HG02970 (cell line): ENCODE measurements at regions not wholly inside any gene's neighbourhood (a gene's known extent, or its start where the extent isn't known, plus 50 kb on each side); places are given as distances from the start of the nearest gene placed in this dataset.

Source experiments
- ATAC-seq: cut with Tn5 transposase; IDR thresholded peaks from one replicate; pipeline ENCODE4 v1.9.1; 2021; ENCODE audit warnings: mild to moderate bottlenecking, moderate library complexity, moderate number of reproducible peaks; ENCODE audit not compliant: unreplicated experiment, low FRiP score

DNA sequence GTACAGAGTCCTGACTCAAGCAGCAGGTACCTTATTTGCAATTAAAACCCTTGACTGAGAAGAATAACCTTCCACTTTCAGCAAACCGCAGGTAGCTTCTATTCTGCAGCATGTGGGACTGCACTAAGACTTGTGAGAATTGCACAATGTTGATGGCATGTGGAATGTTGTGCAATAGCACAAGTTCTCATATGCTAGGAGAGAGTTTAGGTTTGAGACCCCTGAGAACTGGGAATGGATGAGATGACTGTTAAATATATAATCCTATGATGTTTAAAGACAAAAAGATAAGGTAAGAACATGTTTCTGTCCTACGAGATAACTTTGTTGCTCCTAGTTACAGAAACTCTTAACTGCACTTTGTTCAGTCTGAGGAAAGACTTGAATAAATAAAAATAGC lies 194.6 kb downstream of the OTOR start:
- ATAC-seq: no peak

DNA sequence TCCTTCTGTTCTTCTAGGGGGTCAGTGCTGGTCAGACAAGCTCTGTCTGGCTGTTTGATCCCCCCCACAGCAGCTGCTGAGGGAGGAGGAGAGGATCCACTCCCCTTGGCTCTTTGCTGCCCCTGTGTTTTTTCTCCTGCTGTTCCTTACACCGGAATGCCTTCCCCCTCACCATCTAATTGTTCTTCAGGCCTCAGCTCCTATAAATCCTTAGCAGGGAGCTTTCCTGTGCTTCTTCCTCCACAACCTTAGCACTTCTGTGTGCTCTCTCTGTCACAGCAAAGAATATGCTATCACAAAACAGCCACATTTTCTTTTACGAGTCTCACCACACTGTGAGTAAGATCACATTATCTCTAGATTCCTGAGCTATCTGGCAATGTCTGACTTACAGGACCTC lies 196.6 kb downstream of the OTOR start:
- ATAC-seq: no peak

DNA sequence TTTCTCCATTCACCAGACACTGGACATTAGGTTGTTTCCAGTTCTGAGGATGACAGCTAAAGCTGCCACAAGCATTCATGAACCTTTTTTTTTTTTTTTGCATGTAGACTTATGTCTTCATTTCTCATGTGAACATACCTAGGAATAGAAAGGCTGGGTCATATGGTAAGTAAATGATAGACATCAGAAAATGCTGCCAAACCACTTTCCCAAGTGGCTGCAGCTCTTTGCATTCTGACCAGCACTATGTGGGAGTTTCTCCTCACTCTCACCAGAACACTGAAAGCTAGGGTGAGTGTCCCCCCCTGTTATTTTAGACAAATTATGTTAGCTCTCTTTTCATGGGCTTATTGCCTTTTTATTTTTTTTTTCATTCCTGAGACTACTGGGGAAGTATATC lies 197.5 kb downstream of the OTOR start:
- ATAC-seq: no peak

DNA sequence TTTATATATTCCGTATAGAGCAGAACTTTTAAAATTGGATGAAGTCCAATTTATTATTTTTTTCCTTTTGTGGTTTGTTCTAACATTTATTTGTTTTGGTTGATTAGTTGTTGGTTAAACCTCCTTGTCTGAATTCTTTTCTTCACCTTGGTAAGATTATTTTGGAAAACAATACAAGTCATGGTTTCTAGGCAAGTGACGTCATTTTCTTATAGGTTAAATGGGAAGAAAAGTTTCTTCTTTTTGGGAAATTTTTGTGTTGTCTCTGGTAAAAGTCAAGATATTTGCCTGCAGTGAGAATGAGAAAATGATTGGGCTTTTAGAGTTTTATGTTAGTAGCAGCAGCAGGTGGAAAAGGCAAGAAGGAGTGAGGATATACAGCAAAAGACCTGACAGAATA lies 197.9 kb downstream of the OTOR start:
- no peak for ATAC-seq

DNA sequence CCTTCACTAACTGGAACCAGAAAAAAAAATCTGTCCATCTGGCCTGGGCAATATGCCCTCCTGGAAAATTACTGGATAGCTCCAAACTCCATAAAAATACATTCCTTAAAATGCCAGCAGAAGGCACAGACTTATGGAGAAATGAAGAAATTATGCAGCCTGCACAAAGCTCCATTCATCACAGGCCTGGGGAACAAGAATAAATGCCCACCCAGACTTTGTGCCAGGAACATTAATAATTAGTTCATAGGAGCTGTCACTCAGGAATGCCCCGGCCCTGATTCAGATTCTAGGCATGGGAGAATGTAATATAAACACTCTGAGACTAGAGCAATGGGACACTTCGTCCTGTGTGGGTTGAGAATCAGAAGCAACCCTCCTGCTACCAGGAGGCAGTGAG lies 199.3 kb downstream of the OTOR start:
- no peak for ATAC-seq

DNA sequence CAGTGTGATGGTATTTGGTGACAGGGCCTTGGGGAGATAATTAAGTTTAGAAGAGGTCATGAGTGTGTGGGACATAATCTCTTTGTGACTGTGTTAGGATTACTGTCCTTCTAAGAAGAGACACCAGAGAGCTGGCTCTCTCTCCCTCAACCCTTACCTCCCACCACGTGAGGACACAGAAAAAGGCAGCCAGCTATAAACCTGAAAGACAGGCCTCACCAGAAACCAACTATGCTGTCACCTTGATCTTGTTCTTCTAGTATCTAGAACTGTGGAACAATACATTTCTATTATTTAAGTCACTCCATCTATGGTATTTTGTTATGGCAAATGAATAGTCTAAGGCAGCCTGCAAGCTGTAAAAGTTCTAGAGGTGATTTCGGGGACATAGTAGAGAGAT lies 203.7 kb downstream of the OTOR start:
- no peak for ATAC-seq

DNA sequence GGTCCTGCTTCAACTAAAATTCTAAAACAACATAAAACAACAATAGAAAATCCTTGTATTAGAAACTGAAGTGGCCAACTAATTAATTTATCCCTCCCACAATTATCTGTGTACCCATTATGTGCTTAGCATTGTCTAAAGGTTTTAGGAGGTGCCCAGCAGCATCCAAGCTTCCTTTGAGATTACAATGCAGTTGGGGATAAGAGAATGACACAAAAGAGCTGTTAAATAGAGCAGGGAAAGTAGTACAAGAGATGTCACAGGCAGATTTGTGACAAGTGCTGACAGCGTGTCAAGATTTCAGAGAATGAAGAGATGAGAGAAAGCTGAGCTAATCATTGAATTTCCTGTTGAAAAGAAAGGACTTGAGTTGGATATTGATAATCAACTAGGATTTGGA lies 204.8 kb downstream of the OTOR start:
- ATAC-seq: no peak

DNA sequence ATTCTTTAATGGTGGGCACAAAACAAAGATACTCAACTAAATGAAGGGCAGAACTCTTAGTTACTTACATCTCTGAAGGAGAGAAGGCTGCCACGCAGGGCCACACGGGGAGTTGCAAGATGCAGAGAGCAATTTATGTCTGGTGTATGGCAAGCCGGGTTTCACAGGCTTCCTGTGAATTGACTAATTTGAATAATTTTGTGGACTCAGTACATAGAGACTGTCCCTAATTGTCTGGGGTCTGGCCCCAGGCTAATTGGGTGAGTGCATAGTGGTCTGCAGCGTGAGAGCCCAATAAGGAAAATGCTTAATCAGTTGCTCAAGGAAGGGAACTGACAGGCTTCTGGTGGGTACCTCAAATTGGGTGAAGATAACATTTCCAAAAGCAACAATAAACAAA lies 205.7 kb downstream of the OTOR start:
- no peak for ATAC-seq

DNA sequence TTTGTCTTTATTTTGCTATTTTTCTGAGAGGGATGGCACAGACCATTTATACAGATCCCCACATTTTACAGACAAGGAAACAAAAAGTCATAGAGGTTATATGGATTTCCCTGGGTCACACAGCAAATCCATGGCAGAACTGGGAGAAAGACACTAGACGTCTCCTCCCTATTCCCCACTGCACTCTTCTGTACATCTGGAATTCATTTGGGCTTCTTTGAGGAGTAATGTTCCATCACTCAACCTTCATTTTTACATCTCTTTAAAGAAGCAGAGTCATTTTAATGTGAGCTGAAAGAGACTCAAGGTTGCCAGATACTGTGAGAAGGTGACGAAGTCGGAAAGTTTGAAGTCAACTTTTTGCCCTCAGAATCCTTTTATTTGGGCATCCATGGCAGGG lies 207.3 kb downstream of the OTOR start:
- no peak for ATAC-seq

DNA sequence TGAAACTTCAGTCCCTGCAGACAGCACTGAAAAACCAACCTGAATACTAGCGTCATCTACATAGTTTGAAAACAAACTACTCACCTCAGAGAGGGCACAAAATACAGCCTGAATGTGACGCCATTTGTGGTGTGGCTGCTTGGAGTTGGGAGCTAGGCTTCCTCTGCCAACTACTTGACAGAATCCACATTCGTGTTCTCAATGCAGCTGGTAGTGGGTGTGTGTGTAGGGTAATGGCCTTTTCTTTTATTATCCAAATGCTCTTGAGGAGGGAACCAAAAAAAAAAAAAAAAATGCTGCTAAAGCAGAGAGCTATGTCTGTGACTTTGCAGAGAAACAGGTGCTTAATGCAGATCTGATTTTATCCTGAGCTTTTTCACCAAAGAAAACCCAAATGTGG lies 207.8 kb downstream of the OTOR start:
- ATAC-seq: no peak

DNA sequence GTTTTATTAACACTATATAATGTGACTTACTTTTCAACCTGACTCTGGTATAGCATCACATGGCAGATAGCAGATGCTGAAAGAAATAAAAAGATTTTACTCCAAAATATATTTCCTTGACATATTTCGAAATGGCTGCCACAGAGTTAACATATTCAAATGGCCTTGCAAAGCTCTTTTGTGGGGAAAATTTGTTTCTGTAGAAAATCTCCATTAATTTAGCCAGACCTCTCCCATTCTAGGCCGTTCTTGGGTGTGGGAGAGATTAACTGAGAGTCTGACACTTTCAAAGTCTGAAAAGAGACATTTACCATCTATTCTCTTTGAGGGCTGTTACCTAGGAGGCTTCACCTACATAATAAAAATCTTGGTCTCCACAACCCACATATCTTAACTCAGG lies 217.2 kb downstream of the OTOR start:
- ATAC-seq: no peak

DNA sequence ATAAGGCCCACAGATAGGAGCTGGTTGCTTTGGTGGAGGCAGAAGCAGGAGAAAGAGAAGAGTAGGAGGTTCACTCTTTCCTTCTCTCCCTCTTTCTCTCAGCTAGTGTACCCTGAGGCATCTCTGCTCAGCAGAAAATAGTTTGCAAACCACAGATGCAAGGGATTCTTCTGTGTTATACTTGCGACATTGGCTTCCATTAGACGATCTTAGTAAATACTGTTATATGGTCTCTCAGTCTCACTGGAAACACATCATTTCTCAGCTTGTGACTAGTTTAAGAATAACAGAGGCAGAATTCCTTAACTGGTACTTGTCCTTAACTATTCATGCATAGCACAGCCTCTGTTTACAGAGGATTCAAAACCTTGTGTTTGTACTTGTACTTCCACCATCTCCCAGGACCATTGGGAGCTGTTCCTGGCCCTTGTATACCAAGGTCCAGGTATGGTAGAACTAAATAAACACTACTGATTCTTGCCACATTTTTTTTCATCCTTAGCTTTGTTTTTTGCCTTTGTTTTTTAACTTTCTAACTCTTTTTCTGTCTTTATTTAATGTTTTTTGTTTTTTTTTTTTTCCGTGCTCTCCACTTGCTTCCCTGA lies 218.2 kb downstream of the OTOR start:
- no peak for ATAC-seq

DNA sequence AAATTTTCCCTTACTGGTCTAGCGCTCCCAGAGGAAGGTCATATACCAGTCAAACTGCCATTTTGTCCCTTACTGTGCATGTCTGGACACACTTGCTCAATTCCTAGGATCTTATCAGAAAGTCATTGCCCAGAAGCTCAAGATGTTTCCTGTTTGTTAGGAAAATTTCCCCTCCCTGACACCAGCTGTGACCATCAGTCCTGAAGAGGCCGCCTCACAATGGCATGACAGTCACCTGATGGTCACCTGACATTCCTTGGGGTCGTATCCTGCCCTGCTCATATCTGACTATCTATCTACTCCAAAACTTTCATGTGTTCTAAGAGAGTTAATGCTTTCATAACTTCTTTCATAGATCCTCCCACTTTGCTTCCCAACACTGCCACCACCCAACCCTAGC lies 219.9 kb downstream of the OTOR start:
- ATAC-seq: no peak

DNA sequence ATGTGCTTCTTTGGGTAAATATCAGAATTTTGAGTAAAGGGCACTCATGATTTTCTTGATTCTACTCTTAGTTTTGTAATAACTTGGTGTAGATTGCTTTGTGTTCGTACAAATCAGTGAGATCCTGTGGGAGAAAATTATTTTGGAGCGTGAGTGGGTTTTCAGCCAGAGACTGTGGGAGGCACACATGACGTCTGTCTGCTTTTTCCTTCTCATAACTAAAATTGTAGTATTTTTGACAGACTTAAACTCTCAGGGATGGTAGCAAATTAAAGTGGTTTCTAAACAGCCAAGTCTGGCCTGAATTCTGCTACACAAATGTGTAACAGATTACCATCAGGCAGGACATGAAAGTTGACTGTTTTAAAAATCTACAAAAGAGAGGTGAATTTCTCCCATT lies 222.6 kb downstream of the OTOR start:
- ATAC-seq: no peak

DNA sequence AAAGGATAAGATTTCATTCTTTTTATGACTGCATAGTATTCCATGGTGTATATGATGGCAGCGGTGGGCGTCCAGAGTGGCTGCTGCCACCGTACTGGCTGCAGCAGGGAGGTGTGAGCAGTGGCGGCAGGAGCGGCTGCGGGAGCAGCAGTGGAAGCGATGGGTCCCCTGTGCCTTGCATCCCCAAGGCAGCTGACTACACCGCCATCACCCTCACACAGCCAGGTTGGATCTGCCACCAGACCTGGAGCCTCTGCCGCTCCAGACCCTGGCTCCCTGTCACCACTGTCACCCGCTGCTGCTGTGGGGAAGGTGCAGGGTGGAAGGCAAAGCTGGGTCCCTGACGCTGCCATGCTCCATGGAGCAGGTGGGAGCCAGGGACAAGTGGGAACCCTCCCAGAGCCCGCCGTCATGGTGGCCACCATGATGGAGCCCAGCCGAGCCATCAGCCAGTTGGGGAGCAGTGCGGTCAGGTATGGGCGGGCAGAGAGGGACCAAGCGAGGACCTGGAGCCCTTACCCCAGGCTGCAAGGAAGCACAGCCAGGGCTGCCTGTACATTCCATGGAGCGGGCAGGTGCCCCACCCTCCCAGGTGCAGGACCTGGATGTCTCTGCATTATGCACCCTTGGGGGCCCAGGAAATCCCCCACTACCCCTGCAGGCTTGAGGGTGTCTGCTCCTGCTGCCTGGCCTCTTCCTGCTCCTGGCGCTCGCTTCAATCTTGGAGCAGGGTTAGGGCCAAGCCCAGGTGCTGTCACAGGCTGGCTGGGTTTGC lies 226.1 kb downstream of the OTOR start:
- no peak for ATAC-seq

DNA sequence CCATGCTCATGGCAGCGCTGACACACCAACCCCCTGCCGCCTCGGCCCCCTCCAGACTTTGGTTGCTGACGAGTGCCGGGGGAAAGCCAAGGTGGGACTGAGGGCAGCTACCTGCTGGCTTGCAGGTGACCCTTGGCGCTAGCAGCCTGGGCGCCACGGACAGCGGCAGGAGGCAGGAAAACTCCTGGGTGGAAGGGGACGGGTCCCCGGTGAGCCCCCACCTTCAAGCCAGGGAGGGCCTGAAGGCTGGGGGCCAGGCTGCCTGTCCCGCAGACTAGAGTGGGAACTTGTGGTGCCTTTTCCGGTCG lies 226.7 kb downstream of the OTOR start:
- ATAC-seq: no peak

DNA sequence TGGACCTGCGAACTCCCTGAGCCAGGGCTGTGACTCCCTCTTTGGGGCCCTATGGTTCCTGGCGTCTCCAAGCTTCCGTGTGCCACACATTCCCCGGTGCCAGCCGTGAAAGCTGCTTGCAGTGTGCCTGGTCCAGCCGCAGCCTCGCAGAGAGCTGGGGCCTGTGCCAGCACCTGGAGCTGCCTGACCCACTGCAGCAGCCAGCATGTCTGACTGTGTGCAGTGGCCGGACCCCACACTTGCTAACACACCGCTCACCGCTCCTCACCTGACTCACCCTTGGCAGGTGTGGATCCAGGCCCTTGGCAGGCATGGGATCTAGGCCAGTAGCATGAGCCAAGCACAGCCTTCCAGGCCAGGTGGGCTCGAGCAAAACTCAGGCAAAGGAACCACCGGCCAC lies 227.5 kb downstream of the OTOR start:
- ATAC-seq: no peak

DNA sequence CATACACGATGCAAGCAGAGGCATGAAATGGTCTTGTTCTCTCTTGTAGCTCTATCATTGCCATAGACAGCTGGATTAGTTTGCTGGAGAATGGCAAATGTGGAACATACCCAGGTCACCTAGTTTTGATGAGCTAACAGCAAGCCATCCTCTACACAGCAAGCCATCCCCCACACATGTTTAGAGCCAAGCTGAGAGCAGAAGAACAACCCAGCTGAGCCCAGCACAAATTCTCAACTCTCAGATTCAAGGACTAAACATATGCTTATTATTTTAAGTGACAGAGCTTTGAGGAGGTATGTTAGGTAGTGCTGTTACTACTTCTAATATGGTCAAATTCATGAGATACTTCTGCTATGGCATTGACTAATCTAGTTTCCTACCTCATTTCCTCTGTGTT lies 230.3 kb downstream of the OTOR start:
- no peak for ATAC-seq

DNA sequence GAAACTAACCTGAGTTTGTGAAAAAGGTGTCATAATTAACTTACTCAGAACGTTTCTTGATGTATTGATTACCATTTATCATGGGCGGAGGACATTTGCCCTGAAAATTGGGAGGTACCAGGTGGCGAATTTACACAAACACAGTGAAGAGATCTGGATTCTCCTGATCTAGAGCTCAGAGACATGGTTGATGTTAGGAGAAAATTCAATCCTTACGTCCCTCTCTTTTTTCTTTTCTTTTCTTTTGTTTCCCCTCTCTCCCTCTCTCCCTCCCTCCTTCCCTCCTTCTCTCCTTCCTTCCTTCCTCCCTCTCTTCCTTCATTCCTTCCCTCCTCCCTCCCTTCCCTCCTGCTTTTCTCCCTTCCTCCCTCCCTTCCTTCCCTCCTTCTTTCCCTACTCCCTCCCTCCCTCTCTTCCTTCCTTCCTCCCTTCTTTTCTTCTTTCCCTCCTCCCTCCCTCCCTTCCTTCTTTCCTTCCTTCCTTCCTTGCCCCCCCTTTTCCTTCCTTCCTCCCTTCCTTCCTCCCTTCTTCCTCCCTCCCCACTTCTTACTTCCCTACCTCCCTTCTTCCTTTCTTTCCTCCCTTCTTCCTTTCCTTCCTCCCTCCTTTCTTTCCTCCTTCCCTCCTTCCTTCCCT lies 234.1 kb downstream of the OTOR start:
- no peak for ATAC-seq

DNA sequence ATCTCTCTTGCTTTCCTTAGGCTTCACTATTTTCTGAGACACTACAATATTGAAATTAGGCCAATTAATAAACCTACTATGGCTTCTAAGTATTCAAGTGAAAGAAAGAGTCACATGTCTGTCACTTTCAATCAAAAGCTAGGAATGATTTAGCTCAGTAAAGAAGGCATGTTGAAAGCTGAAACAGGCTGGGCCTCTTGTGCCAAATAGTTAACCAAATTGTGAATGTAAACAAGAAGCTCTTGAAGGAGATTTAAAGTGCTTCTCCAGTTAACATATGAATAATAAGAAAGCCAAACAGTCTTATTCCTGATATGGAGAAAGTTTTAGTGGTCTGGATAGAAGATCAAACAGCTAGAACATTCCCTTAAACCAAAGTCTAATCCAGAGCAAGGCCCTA lies 236.3 kb downstream of the OTOR start:
- ATAC-seq: no peak

DNA sequence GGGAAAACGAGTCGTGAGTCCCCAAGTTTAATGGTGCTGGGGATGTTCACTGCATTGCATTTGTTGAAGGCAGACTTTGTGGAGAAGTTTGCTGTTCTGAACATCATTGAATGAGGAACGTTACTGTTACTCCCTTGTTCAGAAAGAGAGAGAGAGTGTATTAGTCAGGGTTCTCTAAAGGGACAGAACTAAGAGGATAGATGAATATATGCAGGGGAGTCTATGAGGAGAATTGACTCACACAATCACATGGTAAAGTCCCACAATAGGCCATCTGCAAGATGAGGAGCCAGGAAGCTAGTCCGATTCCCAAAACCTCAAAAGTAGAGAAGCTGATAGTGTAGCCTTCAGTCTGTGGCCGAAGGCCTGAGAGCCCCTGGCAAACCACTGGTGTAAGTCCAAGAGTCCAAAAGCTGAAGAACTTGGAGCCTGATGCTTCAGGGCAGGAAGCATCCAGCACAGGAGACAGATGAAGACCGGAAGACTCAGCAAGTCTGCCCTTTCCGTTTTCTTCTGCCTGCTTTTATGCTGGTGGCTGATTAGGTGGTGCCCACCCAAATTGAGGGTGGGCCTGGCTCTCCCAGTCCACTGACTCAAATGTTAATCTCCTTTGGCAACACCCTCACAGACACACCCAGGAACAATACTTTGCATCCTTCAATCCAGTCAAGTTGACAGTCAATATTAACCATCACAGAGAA lies 223.5 kb upstream of the PCSK2 start:
- ATAC-seq: no peak

DNA sequence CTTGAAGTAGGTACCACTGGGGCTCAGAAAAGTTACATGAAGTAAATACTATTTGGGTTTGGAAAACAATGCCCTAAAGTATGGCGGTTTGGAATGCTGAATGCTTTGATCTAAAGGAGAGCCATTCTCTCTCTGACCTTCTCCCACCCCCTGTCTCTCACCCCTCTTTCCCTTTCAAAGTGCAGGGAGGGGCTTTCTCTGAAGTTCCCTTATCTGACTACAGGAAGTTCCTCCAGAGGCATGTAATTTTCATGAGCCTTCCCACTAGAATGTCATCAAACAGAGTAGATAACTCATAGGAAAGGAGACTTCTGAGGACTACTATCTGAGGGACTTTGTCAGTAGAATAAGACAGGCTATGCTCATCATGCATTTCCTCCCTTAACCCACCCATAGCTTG lies 216.7 kb upstream of the PCSK2 start:
- no peak for ATAC-seq
